ENCODE measurements at regions not wholly inside any gene's neighbourhood (a gene's known extent, or its start where the extent isn't known, plus 50 kb on each side); places are given as distances from the start of the nearest gene placed in this dataset.
"Not testable (repeated sequence)": the region's sequence is repeated elsewhere in the genome, so short reads cannot be mapped to it uniquely, and the experiment has no call there.

DNA sequence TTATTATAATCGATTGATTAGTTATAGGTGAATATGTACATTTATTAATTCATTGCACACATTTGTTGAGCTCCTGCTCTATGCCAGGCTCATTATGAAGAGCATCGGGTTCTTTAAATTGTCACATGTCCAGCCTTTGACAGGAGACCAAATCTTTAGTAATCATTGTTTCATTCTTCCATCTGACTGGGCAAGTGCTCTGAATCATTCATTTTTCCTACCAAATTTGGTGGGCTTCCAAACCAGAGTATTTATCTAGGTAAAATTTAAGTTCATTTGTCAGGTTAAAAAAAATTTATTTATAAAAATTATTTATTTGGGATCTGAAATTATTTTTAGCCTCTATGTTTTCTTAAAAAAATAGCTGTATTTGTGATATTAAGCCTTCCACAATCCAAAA is 404.9 kb upstream of the MMS22L start:
- no peak for DNase-seq

DNA sequence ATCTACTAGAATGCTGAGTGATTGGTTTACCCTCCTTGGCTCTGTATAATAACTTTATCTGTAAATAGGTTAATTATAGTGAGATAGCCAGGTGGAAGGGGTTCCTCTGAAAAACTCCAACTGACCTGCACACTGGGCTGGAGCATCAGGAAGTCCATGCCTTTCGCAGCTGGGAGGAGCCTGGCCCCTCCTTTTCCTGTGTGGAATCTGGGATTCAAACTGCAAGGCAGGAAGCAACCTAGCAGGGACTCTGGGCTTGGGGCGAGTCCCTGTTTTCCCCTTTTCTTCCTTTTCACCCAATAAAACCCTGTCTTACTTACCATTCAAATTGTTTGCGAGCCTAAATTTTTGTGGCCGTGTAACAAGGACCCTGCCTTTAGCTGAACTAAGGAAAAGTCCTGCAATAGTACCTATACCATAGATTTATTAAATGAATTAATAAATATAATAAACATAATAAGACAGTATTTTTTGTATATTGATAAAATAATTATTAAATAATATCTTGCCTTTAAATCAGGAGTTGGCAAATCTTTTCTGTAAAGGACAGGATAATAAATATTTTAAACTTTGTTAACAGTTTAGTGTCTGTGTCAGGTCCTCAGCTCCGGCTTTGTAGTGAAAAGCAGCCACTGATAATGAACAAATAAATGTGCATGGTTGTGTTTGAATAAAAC is 406.2 kb upstream of the MMS22L start:
- no peak for DNase-seq

DNA sequence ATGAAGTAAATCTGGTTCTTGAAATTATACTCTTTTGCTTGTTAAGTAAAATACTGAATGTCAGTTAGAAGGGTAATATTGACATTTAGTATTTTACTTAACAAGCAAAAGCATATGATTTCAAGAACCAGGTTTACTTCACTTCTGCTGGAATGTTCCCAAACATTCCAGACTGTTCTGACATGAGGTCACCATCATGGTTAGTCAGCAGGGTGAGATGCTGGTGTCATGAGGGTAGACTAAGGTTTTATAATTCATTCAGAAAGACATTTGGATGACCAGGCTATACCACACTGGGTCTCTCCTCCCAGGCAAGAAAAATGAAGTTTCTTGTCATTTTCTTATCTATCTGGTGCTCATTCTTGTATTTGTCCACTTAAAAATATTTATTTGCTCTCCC is 414.4 kb upstream of the MMS22L start:
- DNase-seq = no peak

DNA sequence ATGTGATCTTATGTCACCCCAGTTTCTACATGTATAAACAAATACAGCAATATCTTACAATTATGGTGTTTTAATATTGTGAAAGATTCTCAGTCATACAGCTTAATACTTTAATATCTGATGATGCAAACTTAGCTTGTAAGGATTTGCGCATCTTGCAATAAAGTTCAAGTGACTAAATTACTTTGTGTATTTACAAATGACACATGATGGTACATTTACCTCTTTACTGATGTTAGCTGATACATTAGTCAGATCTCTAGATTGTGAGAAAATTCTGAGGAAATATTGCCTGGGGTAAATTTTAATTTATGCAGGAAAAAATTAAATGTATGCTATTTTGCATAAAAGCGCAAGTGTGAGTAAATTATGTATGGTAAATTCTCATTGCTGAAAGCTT is 418.8 kb upstream of the MMS22L start:
- no peak for DNase-seq

DNA sequence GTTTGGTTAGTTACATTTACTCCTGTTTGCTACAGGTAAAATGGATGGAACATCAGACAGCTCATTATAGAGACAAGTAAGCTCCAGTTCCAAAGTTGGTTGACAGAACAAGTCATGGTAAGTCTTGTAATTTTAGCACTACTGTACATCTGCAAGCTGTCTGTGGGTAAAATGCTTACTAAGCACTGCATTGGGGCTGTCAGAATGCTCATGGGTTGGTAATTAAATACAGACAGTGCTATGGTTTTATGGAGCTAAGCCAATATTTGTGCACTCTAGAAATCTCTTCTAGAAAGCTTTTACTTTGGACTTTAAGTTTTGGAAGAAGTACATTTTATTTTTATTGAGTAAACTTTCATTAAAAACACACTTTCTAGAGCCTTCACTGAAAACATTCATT is 419.2 kb upstream of the MMS22L start:
- DNase-seq = no peak

DNA sequence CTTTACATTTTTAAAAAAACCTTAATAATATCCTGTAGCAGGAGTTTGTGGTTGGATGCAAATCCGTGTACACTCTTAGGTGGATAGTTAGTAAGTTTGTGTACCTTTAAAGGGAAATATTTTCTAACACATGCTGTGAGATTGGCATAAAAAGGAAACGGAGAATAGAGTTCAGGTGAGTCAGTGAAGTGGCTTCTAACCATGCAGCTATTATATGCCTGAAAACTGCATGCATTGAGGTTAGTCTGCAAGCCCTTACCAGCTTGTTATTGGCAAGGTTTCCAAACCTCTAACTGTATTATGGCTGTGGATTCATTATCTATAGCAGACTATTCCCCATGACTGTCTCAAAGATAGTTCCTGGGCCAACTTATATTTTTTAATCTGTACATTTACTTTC is 420.6 kb upstream of the MMS22L start:
- DNase-seq = no peak

DNA sequence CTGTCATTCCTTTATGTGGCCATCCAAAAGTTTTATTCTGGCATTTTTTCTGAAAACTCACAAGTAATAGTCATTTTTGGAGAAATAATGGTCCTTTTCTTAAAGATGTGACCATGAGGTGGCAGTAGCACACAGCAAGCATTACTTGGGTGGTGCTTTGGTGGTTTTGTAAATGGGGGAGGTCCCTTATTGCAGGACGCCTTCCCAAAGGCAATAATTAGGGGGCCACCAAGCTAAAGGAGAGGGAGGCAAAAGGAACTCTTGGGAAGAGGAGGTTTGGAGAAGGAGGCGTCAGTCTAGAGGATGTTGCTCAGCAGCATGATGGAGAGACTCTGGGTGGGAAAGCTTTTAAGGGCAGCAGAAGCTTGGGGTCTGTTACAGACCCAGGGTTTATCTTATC is 422.6 kb upstream of the MMS22L start:
- no peak for DNase-seq

DNA sequence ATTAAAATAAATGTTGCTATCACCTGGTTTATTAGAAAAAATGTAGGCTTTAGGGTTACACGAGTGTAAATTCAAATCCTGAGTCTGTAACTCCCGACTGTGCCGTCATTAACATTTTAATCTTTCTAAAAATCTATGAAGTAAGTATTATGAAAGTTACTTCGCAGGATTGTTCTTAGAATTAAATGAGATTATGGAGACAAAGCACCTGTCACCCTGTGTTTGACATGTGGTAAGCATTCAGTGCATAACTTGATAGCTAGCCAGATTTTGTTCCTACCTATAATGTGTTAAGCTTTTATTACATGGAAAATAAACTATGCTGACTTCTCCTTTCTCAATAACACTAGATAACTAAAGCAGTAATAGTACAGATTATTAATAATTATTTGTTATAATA is 429.7 kb upstream of the MMS22L start:
- DNase-seq = no peak

DNA sequence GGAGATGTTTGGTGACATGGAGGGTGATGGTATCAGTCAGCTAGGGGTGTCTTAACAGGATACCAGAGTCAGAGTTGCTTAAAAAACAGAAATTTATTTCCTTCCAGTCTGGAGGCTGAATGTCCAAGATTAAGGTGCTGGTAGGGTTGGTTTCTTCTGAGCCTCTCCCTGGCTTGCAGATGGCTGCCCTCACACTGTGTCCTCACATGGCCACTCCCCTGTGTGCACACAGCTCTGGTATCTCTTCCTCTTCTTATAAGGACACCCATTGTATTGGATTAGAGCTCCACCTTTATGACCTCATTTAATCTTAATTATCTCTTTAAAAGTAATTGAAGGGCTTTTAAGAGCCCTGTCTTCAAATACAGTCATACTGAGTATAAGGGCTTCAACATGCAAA is 431.8 kb upstream of the MMS22L start:
- DNase-seq = no peak

DNA sequence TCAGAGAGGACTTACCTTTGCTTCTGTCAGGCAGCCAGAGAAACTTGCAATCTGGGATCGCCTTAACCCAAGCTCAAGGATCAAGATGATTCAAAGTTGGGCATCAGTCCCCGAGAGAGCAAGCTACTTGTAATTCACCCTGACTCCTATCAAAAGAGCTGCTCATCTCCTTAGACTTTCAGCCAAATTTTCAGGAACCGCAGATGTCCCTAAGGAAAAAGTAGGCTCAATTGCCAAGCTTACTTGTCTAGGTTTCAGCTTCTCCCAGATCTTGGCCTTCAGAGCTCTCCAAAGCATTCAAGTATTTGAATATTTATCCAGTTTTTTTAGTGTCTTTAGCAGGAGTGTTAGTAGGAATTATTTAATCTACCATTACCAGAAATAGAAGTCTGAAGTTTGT is 434.1 kb upstream of the MMS22L start:
- DNase-seq = no peak

DNA sequence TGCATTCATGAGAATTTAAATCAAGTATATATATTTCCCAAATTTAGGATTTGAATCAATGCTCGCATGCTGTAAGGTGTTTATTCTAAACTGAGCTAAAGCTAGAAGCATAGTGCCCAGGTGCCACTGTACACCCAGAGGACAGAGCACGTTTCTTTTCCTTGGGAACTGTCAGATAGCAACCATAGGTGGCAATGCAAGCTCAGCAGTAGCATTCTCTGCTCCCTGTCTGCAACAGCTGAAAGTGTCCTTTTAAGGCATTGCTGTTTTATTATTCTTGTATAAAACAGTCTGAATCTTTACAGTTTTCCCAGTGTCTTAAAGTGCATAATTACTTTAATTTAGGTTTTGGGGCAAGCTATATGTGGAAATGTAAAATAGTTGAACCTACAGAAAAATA is 443.4 kb upstream of the MMS22L start:
- DNase-seq = no peak

DNA sequence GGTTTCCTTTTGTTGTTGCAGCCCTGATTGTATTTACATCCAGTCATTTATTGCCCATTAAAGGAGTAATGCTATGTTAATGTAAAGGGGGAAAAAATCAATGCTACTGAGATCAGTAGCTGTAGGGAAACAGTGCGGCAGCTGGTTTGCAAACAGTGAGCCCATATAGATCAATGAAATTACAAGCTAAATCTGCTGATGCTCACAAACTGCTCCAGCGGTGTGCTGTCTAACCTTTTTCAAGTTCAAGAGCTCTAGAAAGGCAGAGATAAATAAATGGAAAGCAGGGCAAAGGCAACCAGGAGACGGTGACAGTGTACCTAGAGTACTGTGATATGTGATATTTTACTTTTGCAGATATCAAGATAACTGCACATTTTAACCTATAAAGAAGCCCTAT is 449.0 kb upstream of the MMS22L start:
- no peak for DNase-seq

DNA sequence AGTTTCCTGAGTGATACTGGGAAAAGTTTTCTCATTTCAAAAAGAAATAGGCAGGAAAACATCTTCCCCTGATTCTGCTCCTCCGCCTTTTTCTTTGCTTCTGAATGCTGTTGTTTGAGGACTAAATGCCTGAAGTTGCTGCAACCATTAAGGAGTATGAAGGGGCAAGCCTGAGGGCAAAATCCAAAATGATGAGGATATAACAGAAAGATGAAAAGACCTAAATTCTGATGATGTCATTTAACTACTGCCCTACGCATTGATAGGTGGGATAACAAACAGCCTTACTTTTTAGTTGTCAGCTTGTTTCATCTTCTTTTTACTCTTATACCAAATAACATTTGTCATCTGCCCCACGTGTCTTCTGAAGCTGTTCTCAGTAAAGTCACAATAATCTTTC is 474.6 kb upstream of the MMS22L start:
- DNase-seq = no peak

DNA sequence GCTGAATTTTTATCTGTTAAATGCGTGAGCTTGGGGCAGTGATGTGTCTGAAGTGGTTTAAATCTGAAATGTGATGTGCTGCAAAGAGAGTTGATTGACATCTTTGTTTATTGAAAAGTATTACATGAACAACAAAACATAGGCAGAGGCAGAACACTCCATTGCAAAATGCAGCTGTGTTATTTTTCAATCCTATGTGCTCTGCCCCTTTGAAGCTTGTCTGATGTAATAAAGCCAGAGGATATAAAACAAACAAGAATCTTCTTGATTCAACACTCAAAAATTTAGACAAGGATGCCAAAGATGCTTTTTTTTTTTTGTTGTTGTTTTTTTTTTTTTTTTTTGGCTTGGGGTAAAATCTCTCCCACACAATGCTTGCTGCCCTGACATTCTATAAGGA is 482.4 kb upstream of the MMS22L start:
- DNase-seq = no peak

DNA sequence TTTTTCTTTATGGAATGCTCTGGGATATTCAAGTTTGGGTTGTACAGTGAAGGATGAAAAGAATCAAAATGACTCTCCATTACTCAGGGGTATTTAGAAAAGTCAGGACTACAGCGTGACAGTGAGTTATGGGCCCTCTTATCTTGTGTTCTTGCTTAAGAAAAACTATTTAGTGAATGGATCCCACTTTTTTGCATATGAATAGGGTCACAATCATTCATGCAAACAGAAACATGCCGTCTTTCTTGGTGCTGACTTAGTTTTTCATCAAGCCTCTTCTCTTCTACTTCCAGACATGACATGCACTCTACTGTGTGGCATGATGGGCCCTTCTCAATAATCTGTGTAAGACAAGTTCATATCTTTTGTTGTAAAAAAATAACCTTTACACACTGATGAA is 488.4 kb upstream of the MMS22L start:
- DNase-seq = no peak

DNA sequence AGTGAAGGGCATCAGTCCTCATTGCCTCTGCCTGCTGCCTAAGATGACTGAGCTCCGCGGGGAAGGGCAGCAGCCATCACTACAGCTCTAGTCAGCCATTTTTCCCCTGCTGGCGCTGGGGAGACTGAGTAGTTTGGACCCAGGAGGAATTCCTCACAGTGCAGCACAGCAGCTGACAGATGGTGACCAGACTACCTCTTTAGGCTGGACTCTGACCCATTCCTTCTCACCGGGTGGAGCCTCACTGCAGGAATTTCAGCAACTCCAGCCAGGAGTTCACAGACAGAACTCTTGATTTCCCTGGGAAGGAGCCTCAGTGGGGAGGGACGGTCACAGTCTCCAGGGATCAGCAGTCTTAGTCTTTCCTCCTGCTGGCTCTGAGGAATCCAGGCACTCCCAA is 492.0 kb upstream of the MMS22L start:
- DNase-seq = no peak

DNA sequence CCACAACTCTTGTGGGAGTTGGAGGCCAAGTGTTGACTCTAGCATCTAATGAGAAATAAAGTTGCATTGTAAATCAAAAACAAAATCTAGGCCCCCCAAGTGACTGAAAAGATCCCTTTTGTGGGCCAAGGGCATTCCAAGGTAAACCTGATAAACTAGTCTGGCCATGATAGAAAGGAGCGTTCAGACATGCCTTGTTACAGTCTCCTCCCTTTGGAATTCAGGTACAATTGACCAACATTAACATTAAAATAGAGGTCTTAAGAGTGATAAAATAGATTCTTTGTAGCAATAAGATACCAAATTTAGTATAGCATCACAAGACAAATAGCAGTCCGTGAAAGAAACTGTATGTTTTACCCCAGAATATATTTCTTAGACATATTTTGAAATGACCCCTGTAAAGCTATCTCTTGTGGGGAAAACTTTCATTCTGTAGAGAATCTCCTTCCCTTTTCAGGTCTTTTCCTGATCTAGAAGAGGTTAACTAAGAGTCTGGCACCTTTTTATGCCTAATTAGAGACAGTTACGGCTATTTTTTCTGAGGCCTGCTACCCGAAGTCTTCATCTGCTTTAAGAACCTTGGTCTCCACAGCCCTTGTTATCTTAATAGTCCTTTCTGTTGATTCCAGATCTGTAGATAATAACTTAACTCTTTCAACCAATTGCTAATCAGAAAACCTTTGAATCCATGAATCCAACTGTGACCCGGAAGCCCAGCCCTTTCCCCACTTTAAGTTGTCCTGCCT is 495.4 kb upstream of the MMS22L start:
- no peak for DNase-seq

DNA sequence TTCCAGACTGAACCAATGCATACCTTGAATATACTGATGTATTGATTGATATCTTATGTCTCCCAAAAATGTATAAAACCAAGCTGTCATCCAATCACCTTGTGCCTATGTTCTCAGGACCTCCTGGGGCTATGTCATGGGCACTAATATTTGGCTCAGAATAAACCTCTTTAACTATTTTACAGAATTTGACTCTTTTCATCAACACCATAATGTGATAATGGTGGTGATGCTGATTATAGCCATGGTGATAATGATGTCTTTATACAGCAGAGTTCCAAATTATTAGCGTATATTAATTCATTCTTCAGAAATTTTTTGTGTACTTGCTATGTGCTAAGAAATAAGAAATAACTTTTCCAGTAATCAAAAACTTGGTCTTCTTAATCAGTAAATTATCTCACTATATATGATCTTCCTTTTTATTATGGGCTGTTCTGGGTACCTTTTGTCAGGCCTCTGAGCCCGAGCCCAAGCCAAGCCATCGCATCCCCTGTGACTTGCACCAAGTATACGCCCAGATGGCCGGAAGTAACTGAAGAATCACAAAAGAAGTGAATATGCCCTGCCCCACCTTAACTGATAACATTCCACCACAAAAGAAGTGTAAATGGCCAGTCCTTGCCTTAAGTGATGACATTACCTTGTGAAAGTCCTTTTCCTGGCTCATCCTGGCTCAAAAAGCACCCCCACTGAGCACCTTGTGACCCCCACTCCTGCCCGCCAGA is 496.2 kb upstream of the MMS22L start:
- not testable (repeated sequence) for DNase-seq

DNA sequence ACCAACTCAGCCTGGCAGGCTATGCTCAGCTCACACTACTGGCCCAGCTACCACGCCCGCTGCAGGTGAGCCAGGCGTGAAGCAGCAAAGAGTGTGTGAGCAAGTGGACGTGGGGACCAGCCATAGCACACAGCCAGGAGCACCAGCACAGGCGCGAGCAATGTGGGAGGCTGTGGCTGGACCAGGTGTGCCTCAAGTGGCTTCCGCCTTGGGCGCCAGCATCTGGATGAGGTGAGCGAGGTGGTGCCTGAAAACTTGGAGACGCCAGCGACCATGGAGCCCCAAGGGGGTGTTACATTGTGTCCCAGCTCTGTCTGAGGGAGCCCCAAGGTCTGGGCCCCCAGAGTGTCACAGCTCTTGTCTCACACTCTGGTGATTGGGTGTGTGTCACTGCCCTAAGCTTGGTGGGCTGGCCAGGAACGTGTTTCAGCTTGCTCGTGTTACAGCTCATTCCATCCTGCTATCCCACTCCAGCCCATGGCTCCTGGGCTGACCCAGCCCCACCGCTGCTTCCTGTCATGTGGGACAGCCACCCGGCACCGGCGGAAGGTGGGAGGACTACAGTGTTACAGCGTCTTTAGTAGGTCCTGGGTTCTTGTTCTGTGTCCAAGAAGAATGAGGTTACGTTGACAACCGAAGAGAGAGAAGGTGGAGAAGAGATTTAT is 508.0 kb upstream of the MMS22L start:
- no peak for DNase-seq

DNA sequence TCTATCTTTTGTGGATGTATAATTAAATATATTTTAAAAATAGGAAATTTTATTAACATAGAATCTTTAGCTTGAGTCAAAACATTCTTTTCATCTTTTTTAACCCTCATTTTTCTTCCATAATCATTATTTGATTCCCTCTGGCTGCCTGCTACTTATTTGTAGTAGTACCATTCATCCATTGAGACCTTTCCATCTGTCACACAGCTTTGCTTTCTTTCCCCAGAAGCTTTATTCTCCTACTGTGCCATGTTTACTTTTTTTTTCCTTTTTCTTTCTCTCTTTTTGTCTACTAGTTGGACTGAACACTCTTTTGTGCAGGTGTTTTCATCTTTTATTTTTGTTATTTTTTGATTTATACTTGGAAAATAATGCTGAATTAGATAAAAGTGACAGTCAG is 522.6 kb upstream of the MMS22L start:
- no peak for DNase-seq

DNA sequence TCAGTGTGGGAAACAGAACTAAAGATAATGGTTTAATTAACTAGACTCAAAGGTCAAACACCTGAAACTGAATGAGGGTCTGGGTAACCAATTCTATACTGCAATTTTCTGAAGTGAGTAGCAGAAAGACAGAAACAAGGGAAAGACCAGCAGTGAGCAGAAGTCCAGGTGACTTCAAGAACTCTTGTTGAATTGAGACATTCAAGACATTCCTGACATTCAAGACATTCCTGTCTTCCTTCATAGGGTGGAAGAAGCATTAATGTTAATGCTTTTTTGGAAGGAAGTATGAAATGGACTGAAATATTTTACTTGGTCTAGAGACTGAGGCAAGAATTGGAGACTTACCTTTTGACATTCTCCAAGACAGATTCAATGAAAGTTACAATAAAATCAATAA is 529.9 kb upstream of the MMS22L start:
- DNase-seq = no peak

DNA sequence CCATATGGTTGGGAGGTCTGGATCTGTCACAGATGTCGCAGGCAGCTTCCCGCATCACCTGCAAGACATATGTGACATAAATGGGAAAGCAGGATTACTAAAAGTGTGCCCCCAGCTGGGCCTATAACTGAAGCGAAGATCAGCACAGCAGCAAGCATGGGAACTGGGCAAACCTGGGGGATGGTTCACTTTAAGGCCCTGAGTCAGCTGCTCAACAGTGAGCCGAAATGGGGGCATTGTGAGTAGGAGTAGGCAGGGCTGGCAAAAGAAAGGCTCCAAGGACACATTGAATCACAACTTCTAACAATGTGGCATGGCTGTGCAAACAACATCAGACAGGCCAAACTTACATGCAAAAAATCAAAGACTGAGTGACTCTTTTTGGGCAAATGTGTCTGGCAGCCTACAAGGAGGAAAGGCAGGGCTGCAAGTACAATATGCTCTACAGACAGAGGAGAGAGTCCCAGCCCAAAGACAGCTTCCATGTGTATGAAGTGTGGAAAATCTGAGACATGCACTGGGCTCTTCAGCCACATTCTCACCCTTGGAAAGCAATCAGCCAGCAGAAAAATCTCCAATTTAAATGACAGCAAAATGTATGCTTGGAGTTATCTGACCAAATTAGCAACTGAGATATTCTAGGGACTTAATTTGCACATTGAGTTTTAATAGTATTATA is 531.0 kb upstream of the MMS22L start:
- DNase-seq = no peak
